NCI-H1048 (cell line): ENCODE measurements at regions not wholly inside any gene's neighbourhood (a gene's known extent, or its start where the extent isn't known, plus 50 kb on each side); places are given as distances from the start of the nearest gene placed in this dataset.
"Not testable (repeated sequence)": the region's sequence is repeated elsewhere in the genome, so short reads cannot be mapped to it uniquely, and the experiment has no call there.

Source experiments
- DNase-seq: peaks from one replicate; lab custom pipeline; 2025; lab: John Stamatoyannopoulos, UW

- DNase-seq, result no peak
Observed at GRCh38 chr6:11407414-11407813, 130.1 kb upstream of the TMEM170B start.

- no peak for DNase-seq
Observed at GRCh38 chr6:11404838-11405237, 132.7 kb upstream of the TMEM170B start.

GRCh38 chr6:11404081-11404480 is 133.5 kb upstream of the TMEM170B start:
- DNase-seq, result no peak

- no peak for DNase-seq
Observed at GRCh38 chr6:11403035-11403601, 134.4 kb upstream of the TMEM170B start.

GRCh38 chr6:11402581-11402980 is 135.0 kb upstream of the TMEM170B start:
- not testable (repeated sequence) for DNase-seq

- not testable (repeated sequence) for DNase-seq
Observed at GRCh38 chr6:11401954-11402353, 135.6 kb upstream of the TMEM170B start.

GRCh38 chr6:11398451-11399326 is 138.9 kb upstream of the TMEM170B start:
- no peak for DNase-seq

GRCh38 chr6:11397622-11398450 is 139.7 kb upstream of the TMEM170B start:
- DNase-seq, result no peak

GRCh38 chr6:11396860-11397259 is 140.7 kb upstream of the TMEM170B start:
- DNase-seq, result no peak

GRCh38 chr6:11393713-11394627 is 143.6 kb upstream of the TMEM170B start:
- DNase-seq, result no peak

- no peak for DNase-seq
Observed at GRCh38 chr6:11392778-11393507, 144.6 kb upstream of the TMEM170B start.

- DNase-seq, result no peak
Observed at GRCh38 chr6:11391934-11392777, 145.4 kb upstream of the TMEM170B start.

- DNase-seq, result no peak
Observed at GRCh38 chr6:11389977-11390376, 147.6 kb upstream of the TMEM170B start.

- DNase-seq, result no peak
Observed at GRCh38 chr6:11388983-11389944, 148.3 kb upstream of the TMEM170B start.

- no peak for DNase-seq
Observed at GRCh38 chr6:11387707-11388430, 149.7 kb upstream of the TMEM170B start.

- DNase-seq, result no peak
Observed at GRCh38 chr6:11386726-11387125, 150.8 kb upstream of the TMEM170B start.

GRCh38 chr6:11386323-11386722 is 151.2 kb upstream of the TMEM170B start:
- no peak for DNase-seq
